Colonic mucosa (tissue), 4 donors: ENCODE measurements at regions not wholly inside any gene's neighbourhood (a gene's known extent, or its start where the extent isn't known, plus 50 kb on each side); places are given as distances from the start of the nearest gene placed in this dataset.

Source experiments
- DNase-seq: peaks from one replicate; pipeline ENCODE4 v3.0.0-alpha.2; 2020
- H3K27ac ChIP-seq: fragments of 200-600 bp; one replicate; pipeline ENCODE4 v1.8.0; 2021
- H3K27me3 ChIP-seq: fragments of 200-600 bp; one replicate; pipeline ENCODE4 v1.8.0; 2021
- H3K36me3 ChIP-seq: fragments of 200-600 bp; one replicate; pipeline ENCODE4 v1.8.0; 2021
- H3K4me1 ChIP-seq: fragments of 200-600 bp; one replicate; pipeline ENCODE4 v1.8.0; 2021; ENCODE audit warnings: mild to moderate bottlenecking
- H3K4me3 ChIP-seq: fragments of 200-600 bp; one replicate; pipeline ENCODE4 v1.8.0; 2021
- H3K9ac ChIP-seq, 2 donors: one replicate each; pipeline ENCODE4 v1.7.0; 2013; ENCODE audit warnings: control low read depth in 2 of 2, low read depth in 2 of 2, low read length in 2 of 2
- H3K9me3 ChIP-seq: fragments of 200-600 bp; one replicate; pipeline ENCODE4 v1.8.0; 2021
- CTCF ChIP-seq: fragments of 200-600 bp; IDR thresholded peaks from one replicate; pipeline ENCODE4 v1.8.0; 2022; ENCODE audit warnings: antibody characterized with exemption, mild to moderate bottlenecking
- intact Hi-C: fragments of 100-400 bp; cut with DNase I; formaldehyde crosslinking; loops from one replicate; pipeline ENCODE4 v1.14.1; 2022
- donor health status: healthy.
- donor health status: DM: no; HTN: no; CAD: no.
- donor health status: DM: no; HTN: no; CAD: no.

- Histone ChIP-seq H3K9me3 (no peaks in the 10 kb centered on the region), H3K9ac (no peak overlapping the region), H3K27ac (no peak overlapping the region), H3K27me3 (no peaks in the 10 kb centered on the region), H3K4me1 (no peaks in the 10 kb centered on the region), H3K4me3 (no peak overlapping the region), H3K36me3 (no peaks in the 10 kb centered on the region)
- TF ChIP-seq CTCF: no peak
- DNase-seq: peak; percentile 19
- intact Hi-C loops: no loop called here
These were observed 54.7 kb upstream of the CDH11 start for GRCh38 chr16:65176603-65177002.

- Histone ChIP-seq H3K9ac (no peak overlapping the region), H3K4me3 (no peak overlapping the region), H3K27me3 (no peaks in the 10 kb centered on the region), H3K4me1 (no peaks in the 10 kb centered on the region), H3K9me3 (no peaks in the 10 kb centered on the region), H3K27ac (no peak overlapping the region), H3K36me3 (no peaks in the 10 kb centered on the region)
- TF ChIP-seq CTCF: no peak
- no peak for DNase-seq
- intact Hi-C loops: no loop called here
These were observed 50.5 kb upstream of the CDH11 start for GRCh38 chr16:65172356-65172755.
